Esophagus squamous epithelium (tissue), 5 donors: ENCODE measurements at regions not wholly inside any gene's neighbourhood (a gene's known extent, or its start where the extent isn't known, plus 50 kb on each side); places are given as distances from the start of the nearest gene placed in this dataset.
A peak's percentile ranks its signal among the peaks of the same experiment; 100 is the strongest.

Experiments used
- DNase-seq: peaks from one replicate; lab custom pipeline; 2025; lab: John Stamatoyannopoulos, UW
- H3K27ac ChIP-seq, 4 donors: fragments of 200-600 bp; sonication (generic); one replicate each; pipeline ENCODE4 v1.5.1; 2016 to 2019; ENCODE audit warnings: mild to moderate bottlenecking in 1 of 4
- H3K27me3 ChIP-seq, 4 donors: fragments of 200-600 bp; sonication (generic); 1 replicate in 3 of 4; 2 replicates in 1 of 4; pipeline versions ENCODE4 v1.5.1 to v1.6.0; 2017 to 2021; ENCODE audit warnings: antibody characterized with exemption in 1 of 4
- H3K36me3 ChIP-seq, 3 donors: fragments of 200-600 bp; sonication (generic); one replicate each; pipeline ENCODE4 v1.5.1; 2016 to 2019
- H3K4me1 ChIP-seq, 3 donors: fragments of 200-600 bp; sonication (generic); one replicate each; pipeline ENCODE4 v1.5.1; 2017 to 2019
- H3K4me3 ChIP-seq, 4 donors: fragments of 200-600 bp; sonication (generic); 1 replicate in 3 of 4; 2 replicates in 1 of 4; pipeline ENCODE4 v1.5.1; 2016 to 2019; ENCODE audit warnings: mild to moderate bottlenecking in 2 of 4, moderate library complexity in 1 of 4
- H3K9me3 ChIP-seq, 3 donors: fragments of 200-600 bp; sonication (generic); one replicate each; pipeline ENCODE4 v1.5.1; 2016 to 2019
- CTCF ChIP-seq, 6 experiments: fragments of 450-650 bp in 4 of 6; fragments of 200-600 bp in 2 of 6; sonication (generic) in 2 of 6; IDR thresholded peaks; one replicate each; pipeline ENCODE4 v1.5.1; 2016 to 2019; ENCODE audit warnings: antibody characterized with exemption in 6 of 6, mild to moderate bottlenecking in 4 of 6, moderate library complexity in 4 of 6
- POLR2A ChIP-seq, 4 donors: fragments of 450-650 bp; IDR thresholded peaks; one replicate each; pipeline ENCODE4 v1.6.1; 2017; ENCODE audit warnings: antibody characterized with exemption in 4 of 4, mild to moderate bottlenecking in 4 of 4, moderate library complexity in 3 of 4
- WGBS, 2 donors: methylation state at CpG; one replicate each; pipeline ENCODE4 v1.1.5; 2018; 5-methylcytosine and 5-hydroxymethylcytosine counted together
- intact Hi-C: fragments of 100-400 bp; cut with DNase I; formaldehyde crosslinking; loops from one replicate; pipeline ENCODE4 v1.15.0; 2022
- donor health status: DM: yes; HTN: yes; CAD: no.

DNA sequence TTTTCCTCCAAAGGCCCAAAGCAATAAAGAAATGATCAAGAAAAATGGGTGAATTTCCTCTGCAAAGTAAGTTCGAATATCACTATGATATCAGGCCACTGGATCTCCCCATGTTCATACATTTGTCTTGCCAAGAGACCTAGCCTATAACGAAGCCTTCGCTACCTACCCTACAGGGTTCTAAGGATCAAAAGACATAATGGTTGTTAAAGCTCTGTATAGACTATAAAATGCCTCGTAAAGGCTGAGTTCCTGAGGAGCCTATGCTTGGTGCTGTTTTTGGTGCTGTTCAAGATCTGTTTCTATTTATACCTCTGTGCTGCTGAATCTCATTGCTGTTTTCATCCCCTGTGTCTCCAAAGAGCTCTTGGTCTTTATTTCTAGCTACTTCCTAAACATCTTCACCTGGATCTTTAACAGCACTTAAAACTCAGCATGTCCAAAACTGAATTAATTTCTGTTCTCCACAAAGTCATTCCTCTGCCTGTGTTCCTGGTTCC, 254.4 kb upstream of the CHAC2 start:
- Histone ChIP-seq H3K4me3 (no peak overlapping the region), H3K27ac (peak overlapping the region in 3 of 4 donors; percentile 23 to 72 (median 61)), H3K36me3 (no peaks in the 10 kb centered on the region), H3K9me3 (no peaks in the 10 kb centered on the region), H3K27me3 (no peaks in the 10 kb centered on the region), H3K4me1 (peaks cover 0 to 28% (median 4%) of the 10 kb centered on the region in 3 donors)
- DNase-seq = no peak
- 82 to 88% methylated on average over 4 of the region's 4 CpGs for WGBS, 2 donors
- intact Hi-C loops = no loop called here
- TF ChIP-seq CTCF (IDR thresholded peaks at IDR 0.05) (no peak), POLR2A (IDR thresholded peaks at IDR 0.05) (no peak)

- Histone ChIP-seq H3K27me3 (no peaks in the 10 kb centered on the region), H3K4me3 (no peak overlapping the region), H3K27ac (peak overlapping the region in 3 of 4 donors; percentile 23 to 72 (median 61)), H3K36me3 (no peaks in the 10 kb centered on the region), H3K9me3 (no peaks in the 10 kb centered on the region), H3K4me1 (peaks cover 0 to 36% (median 4%) of the 10 kb centered on the region in 3 donors)
- DNase-seq = no peak
- 38% methylated on average over 4 of the region's 4 CpGs for WGBS, 2 donors
- TF ChIP-seq POLR2A (IDR thresholded peaks at IDR 0.05) (no peak), CTCF (IDR thresholded peaks at IDR 0.05) (no peak)
- intact Hi-C loops = no loop called here
Observed at GRCh38 chr2:53512071-53512826, 255.4 kb upstream of the CHAC2 start.

- Histone ChIP-seq H3K4me3 (no peak overlapping the region), H3K9me3 (no peaks in the 10 kb centered on the region), H3K27ac (peak overlapping the region in 2 of 4 donors; percentile 50 to 72), H3K27me3 (no peaks in the 10 kb centered on the region), H3K4me1 (peaks cover 0 to 42% (median 4%) of the 10 kb centered on the region in 3 donors), H3K36me3 (no peaks in the 10 kb centered on the region)
- 77 to 81% methylated on average over 4 of the region's 4 CpGs for WGBS, 2 donors
- no peak for TF ChIP-seq POLR2A (IDR thresholded peaks at IDR 0.05)
- TF ChIP-seq CTCF (IDR thresholded peaks at IDR 0.05) = no peak
- no peak for DNase-seq
- intact Hi-C loops = no loop called here
Observed at GRCh38 chr2:53511549-53511948, 256.1 kb upstream of the CHAC2 start.

DNA sequence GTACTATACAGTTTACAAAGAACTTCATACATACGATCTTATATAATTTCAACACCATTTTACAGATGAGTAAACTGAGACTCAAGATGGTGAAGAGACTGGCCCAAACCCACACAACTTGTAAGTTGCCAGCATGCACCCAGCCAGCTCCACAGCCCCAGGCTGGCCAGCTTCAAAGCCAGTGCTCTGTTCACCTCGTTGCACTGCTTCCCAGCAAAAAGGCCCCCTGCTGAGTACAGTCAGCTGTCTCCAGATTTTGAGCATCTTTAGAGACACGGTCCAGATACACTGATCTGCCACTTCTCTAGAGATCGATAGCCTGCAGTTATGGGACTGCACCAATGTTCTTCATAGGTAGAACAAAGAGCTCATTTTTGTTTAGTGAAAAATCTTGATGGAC, 257.2 kb upstream of the CHAC2 start:
- WGBS, 2 donors = 58 to 71% methylated on average over 3 to 4 of the region's 4 CpGs
- no peaks in the 10 kb centered on the region for H3K9me3 ChIP-seq
- H3K27ac ChIP-seq = no peak overlapping the region
- peaks cover 0 to 44% (median 4%) of the 10 kb centered on the region in 3 donors for H3K4me1 ChIP-seq
- DNase-seq = no peak
- no peak overlapping the region for H3K4me3 ChIP-seq
- TF ChIP-seq CTCF (IDR thresholded peaks at IDR 0.05) = no peak
- no peak for TF ChIP-seq POLR2A (IDR thresholded peaks at IDR 0.05)
- intact Hi-C loops = no loop called here
- no peaks in the 10 kb centered on the region for H3K27me3 ChIP-seq
- H3K36me3 ChIP-seq = no peaks in the 10 kb centered on the region

GRCh38 chr2:53509831-53510388, 257.7 kb upstream of the CHAC2 start:
- H3K27me3 ChIP-seq = no peaks in the 10 kb centered on the region
- no peak overlapping the region for H3K4me3 ChIP-seq
- H3K36me3 ChIP-seq = no peaks in the 10 kb centered on the region
- no peak overlapping the region for H3K27ac ChIP-seq
- 73 to 76% methylated on average over 9 of the region's 9 CpGs for WGBS, 2 donors
- no peak for DNase-seq
- peaks cover 0 to 44% (median 4%) of the 10 kb centered on the region in 3 donors for H3K4me1 ChIP-seq
- intact Hi-C loops = no loop called here
- no peak for TF ChIP-seq CTCF (IDR thresholded peaks at IDR 0.05)
- TF ChIP-seq POLR2A (IDR thresholded peaks at IDR 0.05) = no peak
- no peaks in the 10 kb centered on the region for H3K9me3 ChIP-seq
